ENCODE measurements at regions not wholly inside any gene's neighbourhood (a gene's known extent, or its start where the extent isn't known, plus 50 kb on each side); places are given as distances from the start of the nearest gene placed in this dataset.
A peak's percentile ranks its signal among the peaks of the same experiment; 100 is the strongest.

- Mint-ChIP-seq H3K36me3 (ENCODE audit: low read depth) (no peaks in the 10 kb centered on the region), H3K9me3 (no peaks in the 10 kb centered on the region), H3K4me1 (ENCODE audit: low read depth) (no peaks in the 10 kb centered on the region), H3K27me3 (ENCODE audit: insufficient read depth) (peaks cover 2% of the 10 kb centered on the region; the same call in 1 of the 2 replicates), H3K27ac (no peak overlapping the region), H3K4me3 (no peak overlapping the region)
- TF ChIP-seq CTCF (IDR thresholded peaks at IDR 0.05), result no peak
- no peak for DNase-seq
These were observed 158.8 kb downstream of the IL20RB start for GRCh38 chr3:137116619-137117018.

- H3K4me1 Mint-ChIP-seq (ENCODE audit: low read depth), result no peaks in the 10 kb centered on the region
- peak; percentile 26 for DNase-seq
- no peaks in the 10 kb centered on the region for H3K9me3 Mint-ChIP-seq
- peaks cover 4% of the 10 kb centered on the region for H3K27me3 Mint-ChIP-seq (ENCODE audit: insufficient read depth)
- peak; percentile 80 for TF ChIP-seq CTCF (IDR thresholded peaks at IDR 0.05)
- no peaks in the 10 kb centered on the region for H3K36me3 Mint-ChIP-seq (ENCODE audit: low read depth)
- H3K27ac Mint-ChIP-seq, result no peak overlapping the region
- H3K4me3 Mint-ChIP-seq, result no peak overlapping the region
These were observed 164.0 kb downstream of the IL20RB start for GRCh38 chr3:137121704-137122314.

- Mint-ChIP-seq H3K27ac (no peak overlapping the region), H3K36me3 (ENCODE audit: low read depth) (no peaks in the 10 kb centered on the region), H3K4me3 (no peak overlapping the region)
These were observed 173.3 kb downstream of the IL20RB start for GRCh38 chr3:137131081-137131480.

GRCh38 chr3:137134431-137134830, 176.6 kb downstream of the IL20RB start:
- no peak for TF ChIP-seq CTCF (IDR thresholded peaks at IDR 0.05)
- no peaks in the 10 kb centered on the region for H3K4me1 Mint-ChIP-seq (ENCODE audit: low read depth)
- no peak for DNase-seq
- H3K36me3 Mint-ChIP-seq (ENCODE audit: low read depth), result no peaks in the 10 kb centered on the region
- H3K27me3 Mint-ChIP-seq (ENCODE audit: insufficient read depth), result peaks cover 4% of the 10 kb centered on the region
- no peak overlapping the region for H3K27ac Mint-ChIP-seq
- H3K4me3 Mint-ChIP-seq, result no peak overlapping the region
- H3K9me3 Mint-ChIP-seq, result no peaks in the 10 kb centered on the region

More at GRCh38 chr3:137131081-137131480, 173.3 kb downstream of the IL20RB start:
- H3K27me3 Mint-ChIP-seq (ENCODE audit: insufficient read depth), result peaks cover 2% of the 10 kb centered on the region
- H3K4me1 Mint-ChIP-seq (ENCODE audit: low read depth), result no peaks in the 10 kb centered on the region
- TF ChIP-seq CTCF (IDR thresholded peaks at IDR 0.05), result no peak
- H3K9me3 Mint-ChIP-seq, result no peaks in the 10 kb centered on the region
- DNase-seq, result no peak

DNA sequence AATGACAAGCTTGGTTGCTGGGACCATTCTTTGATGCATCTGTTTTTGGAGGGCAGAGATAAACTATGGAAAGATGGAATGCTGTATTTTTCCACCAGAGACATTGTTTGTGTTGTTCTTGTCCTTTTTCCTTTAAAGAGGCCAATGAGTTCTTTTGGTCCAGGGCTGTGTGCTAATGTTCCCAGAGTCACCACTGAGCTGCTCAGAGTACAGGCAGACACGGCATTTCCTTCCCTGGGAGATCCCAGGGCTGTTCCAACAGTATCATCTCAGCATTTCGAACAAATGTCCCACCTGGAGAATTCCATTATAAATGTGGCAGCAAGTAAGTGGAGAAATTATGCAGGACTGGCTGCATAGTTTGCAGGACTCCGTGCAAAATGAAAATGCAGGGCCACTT, 190.6 kb downstream of the IL20RB start:
- H3K36me3 Mint-ChIP-seq (ENCODE audit: low read depth), result no peaks in the 10 kb centered on the region

More for the DNA sequence above, 190.6 kb downstream of the IL20RB start:
- Mint-ChIP-seq H3K4me3 (no peak overlapping the region), H3K27me3 (ENCODE audit: insufficient read depth) (no peaks in the 10 kb centered on the region), H3K27ac (no peak overlapping the region), H3K9me3 (no peaks in the 10 kb centered on the region), H3K4me1 (ENCODE audit: low read depth) (no peaks in the 10 kb centered on the region)
- TF ChIP-seq CTCF (IDR thresholded peaks at IDR 0.05), result no peak
- no peak for DNase-seq

All from HFFc6 (cell line).